HFFc6 (cell line): ENCODE measurements at regions not wholly inside any gene's neighbourhood (a gene's known extent, or its start where the extent isn't known, plus 50 kb on each side); places are given as distances from the start of the nearest gene placed in this dataset.

Experiments used
- DNase-seq: peaks from one replicate; pipeline ENCODE4 v3.0.0-alpha.2; 2018
- H3K27ac Mint-ChIP-seq: 2 replicates; pipeline ENCODE4 v1.8.0; 2020; ENCODE audit warnings: mild to moderate bottlenecking, mixed read lengths
- H3K27me3 Mint-ChIP-seq: 2 replicates; pipeline ENCODE4 v1.8.0; 2021; ENCODE audit warnings: mild to moderate bottlenecking, moderate library complexity, mixed read lengths; ENCODE audit not compliant: insufficient read depth
- H3K36me3 Mint-ChIP-seq: 2 replicates; pipeline ENCODE4 v1.8.0; 2021; ENCODE audit warnings: low read depth, mixed read lengths
- H3K4me1 Mint-ChIP-seq: 2 replicates; pipeline ENCODE4 v1.8.0; 2020; ENCODE audit warnings: low read depth, mixed read lengths
- H3K4me3 Mint-ChIP-seq: 2 replicates; pipeline ENCODE4 v1.8.0; 2020; ENCODE audit warnings: mild to moderate bottlenecking, moderate library complexity, mixed read lengths
- H3K9me3 Mint-ChIP-seq: 2 replicates; pipeline ENCODE4 v1.8.0; 2020; ENCODE audit warnings: mild to moderate bottlenecking, mixed read lengths
- TF ChIP-seq, protein P1 (sequence below): fragments of 200-600 bp; sonication (generic); IDR thresholded peaks from 2 replicates; pipeline ENCODE4 v1.5.0; 2021; ENCODE audit warnings: antibody characterized with exemption, mild to moderate bottlenecking

DNA sequence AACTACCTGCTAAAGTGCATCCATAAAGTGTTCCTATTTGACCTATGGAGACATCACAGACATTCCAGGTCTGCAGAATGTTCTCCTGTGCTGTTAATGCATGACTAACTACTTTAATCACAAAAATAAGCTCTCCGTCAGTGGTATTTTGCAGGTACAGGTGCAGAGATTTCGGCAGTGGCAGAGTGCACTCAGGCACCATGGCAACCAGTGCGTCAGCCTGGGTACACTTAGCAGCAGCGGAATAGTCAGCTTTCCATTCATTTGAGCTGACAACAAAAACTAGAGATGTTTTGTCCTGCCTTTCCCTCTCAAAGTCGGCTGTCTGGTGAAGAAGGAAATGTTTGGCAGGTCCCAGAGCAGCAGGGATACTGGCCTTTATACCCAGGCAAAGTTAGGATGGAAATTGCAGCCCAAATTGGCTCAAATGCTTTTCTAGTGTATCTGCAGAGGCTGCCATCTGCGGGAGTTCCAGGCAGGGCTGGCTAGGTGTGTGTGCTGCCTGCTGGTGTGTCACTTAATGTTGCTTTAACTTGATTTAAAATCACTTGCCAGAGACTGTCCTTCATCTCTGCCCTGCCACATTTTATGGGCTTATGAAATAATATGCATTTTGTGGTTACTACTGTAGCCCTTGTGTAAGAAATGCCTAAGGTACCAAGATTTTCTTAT is 195.8 kb downstream of the RAP2A start:
- Mint-ChIP-seq H3K36me3 (no peaks in the 10 kb centered on the region), H3K9me3 (no peaks in the 10 kb centered on the region), H3K27ac (no peak overlapping the region), H3K4me3 (no peak overlapping the region), H3K4me1 (no peaks in the 10 kb centered on the region; the same call in 1 of the 2 replicates), H3K27me3 (peaks cover 1% of the 10 kb centered on the region)
- DNase-seq: no peak
- TF ChIP-seq, protein P1, sequence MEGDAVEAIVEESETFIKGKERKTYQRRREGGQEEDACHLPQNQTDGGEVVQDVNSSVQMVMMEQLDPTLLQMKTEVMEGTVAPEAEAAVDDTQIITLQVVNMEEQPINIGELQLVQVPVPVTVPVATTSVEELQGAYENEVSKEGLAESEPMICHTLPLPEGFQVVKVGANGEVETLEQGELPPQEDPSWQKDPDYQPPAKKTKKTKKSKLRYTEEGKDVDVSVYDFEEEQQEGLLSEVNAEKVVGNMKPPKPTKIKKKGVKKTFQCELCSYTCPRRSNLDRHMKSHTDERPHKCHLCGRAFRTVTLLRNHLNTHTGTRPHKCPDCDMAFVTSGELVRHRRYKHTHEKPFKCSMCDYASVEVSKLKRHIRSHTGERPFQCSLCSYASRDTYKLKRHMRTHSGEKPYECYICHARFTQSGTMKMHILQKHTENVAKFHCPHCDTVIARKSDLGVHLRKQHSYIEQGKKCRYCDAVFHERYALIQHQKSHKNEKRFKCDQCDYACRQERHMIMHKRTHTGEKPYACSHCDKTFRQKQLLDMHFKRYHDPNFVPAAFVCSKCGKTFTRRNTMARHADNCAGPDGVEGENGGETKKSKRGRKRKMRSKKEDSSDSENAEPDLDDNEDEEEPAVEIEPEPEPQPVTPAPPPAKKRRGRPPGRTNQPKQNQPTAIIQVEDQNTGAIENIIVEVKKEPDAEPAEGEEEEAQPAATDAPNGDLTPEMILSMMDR: no peak

DNA sequence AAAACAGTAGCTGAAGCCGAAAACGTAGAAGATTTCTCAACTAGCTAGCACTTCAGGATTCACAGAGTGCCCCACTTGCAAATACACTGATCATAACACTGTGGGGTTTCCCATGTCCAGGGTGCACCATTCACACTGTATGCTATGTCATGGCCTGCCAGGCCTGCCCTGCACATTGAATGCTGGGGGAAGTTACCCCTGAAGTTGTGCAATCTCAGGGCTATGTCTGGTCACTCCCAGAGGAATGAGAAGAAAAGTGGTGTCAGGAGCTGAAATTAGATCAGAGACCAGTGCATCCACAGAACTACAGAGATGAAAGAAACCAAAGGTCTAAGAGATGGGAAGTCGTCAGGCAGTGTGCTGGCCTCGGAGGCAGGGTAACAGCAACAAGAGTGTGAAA is 196.8 kb downstream of the RAP2A start:
- Mint-ChIP-seq H3K9me3 (no peaks in the 10 kb centered on the region), H3K27me3 (peaks cover 1% of the 10 kb centered on the region), H3K36me3 (no peaks in the 10 kb centered on the region), H3K27ac (no peak overlapping the region), H3K4me1 (no peaks in the 10 kb centered on the region; the same call in 1 of the 2 replicates), H3K4me3 (no peak overlapping the region)
- no peak for DNase-seq
- TF ChIP-seq, protein P1: no peak

DNA sequence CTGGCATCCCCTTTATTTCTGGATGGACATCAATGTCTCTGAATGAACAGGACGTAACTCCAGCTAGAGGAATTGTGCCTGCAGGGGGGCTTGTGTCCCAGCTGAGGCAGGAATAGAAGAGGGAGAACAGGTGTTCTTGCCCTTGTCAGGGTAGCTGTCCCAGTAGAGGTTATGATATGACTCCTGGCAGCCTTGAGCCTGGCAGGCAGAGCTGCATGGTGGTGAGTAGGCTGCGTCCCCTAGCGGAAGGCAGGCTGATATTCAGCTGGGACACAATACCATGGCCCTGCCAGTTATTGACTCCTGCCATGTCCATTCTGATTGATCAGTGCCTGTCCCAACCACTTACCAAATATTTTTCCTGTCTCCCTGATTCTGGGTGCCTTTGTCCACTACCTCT is 197.2 kb downstream of the RAP2A start:
- Mint-ChIP-seq H3K27ac (no peak overlapping the region), H3K27me3 (peaks cover 1% of the 10 kb centered on the region), H3K4me1 (no peaks in the 10 kb centered on the region; the same call in 1 of the 2 replicates), H3K9me3 (no peaks in the 10 kb centered on the region), H3K4me3 (no peak overlapping the region), H3K36me3 (no peaks in the 10 kb centered on the region)
- DNase-seq: no peak
- TF ChIP-seq, protein P1: 0 out of 2 replicates have a peak, but pooled peaks have one; percentile 6

DNA sequence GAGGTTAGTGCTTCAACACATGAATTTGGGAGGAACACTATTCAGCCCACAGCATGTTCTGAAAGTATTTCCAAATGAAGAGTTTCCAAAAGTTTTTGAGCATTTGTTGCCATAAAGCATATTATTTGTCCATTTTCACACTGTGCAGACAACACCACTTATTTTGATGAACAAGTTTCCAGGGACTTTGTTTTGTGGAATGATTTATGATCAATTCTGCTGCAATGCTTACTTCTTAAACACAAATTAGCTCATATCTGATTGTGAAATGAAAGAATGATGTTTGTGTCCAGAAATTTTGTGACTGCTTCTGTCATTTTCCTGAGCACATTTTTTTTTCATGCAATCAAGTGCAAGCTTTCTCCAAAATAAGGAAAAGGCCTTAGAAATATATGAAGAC is 205.3 kb downstream of the RAP2A start:
- no peak overlapping the region for H3K4me3 Mint-ChIP-seq
- no peaks in the 10 kb centered on the region for H3K36me3 Mint-ChIP-seq

DNA sequence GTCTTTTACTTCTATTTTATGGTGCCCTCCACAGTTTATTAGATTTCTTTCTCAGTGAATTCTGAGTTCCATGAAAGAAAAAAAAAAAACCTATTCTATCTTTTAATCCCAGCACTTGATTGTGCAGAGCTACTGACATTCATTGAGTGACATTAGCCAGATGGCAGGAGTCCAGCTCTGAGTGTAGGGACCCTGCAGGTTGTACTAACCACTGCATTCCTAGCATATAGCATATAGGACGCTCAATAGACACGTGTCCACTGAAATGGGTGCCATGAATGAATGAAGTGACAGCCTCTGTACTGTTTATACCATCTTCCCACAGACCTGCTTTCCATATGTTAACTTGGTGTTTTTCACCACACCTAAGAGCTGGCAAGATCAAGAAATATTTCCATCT is 206.3 kb downstream of the RAP2A start:
- Mint-ChIP-seq H3K9me3 (no peaks in the 10 kb centered on the region), H3K36me3 (no peaks in the 10 kb centered on the region), H3K27ac (no peak overlapping the region), H3K4me1 (no peaks in the 10 kb centered on the region), H3K27me3 (peaks cover 3% of the 10 kb centered on the region), H3K4me3 (no peak overlapping the region)
- no peak for DNase-seq
- TF ChIP-seq, protein P1: no peak

More for the DNA sequence above, 205.3 kb downstream of the RAP2A start:
- no peaks in the 10 kb centered on the region for H3K9me3 Mint-ChIP-seq
- TF ChIP-seq, protein P1: no peak
- H3K27me3 Mint-ChIP-seq: peaks cover 4% of the 10 kb centered on the region
- H3K4me1 Mint-ChIP-seq: no peaks in the 10 kb centered on the region
- no peak overlapping the region for H3K27ac Mint-ChIP-seq
- no peak for DNase-seq
